ENCODE measurements at regions not wholly inside any gene's neighbourhood (a gene's known extent, or its start where the extent isn't known, plus 50 kb on each side); places are given as distances from the start of the nearest gene placed in this dataset.

GRCh38 chr16:61074324-61074723, 961.9 kb downstream of the CDH8 start:
- Mint-ChIP-seq H3K9me3 (ENCODE audit: unreplicated experiment) (no peaks in the 10 kb centered on the region), H3K27ac (ENCODE audit: unreplicated experiment) (no peak overlapping the region), H3K27me3 (ENCODE audit: unreplicated experiment) (no peaks in the 10 kb centered on the region), H3K4me1 (ENCODE audit: low read depth, unreplicated experiment) (no peaks in the 10 kb centered on the region), H3K4me3 (ENCODE audit: unreplicated experiment) (no peak overlapping the region), H3K36me3 (ENCODE audit: unreplicated experiment) (no peaks in the 10 kb centered on the region)
- no peak for DNase-seq
- TF ChIP-seq CTCF (IDR thresholded peaks at IDR 0.05; ENCODE audit: partially characterized antibody, unreplicated experiment), result no peak

- no peaks in the 10 kb centered on the region for H3K4me1 Mint-ChIP-seq (ENCODE audit: low read depth, unreplicated experiment)
- TF ChIP-seq CTCF (IDR thresholded peaks at IDR 0.05; ENCODE audit: partially characterized antibody, unreplicated experiment), result no peak
- no peak overlapping the region for H3K27ac Mint-ChIP-seq (ENCODE audit: unreplicated experiment)
- H3K36me3 Mint-ChIP-seq (ENCODE audit: unreplicated experiment), result no peaks in the 10 kb centered on the region
- no peaks in the 10 kb centered on the region for H3K27me3 Mint-ChIP-seq (ENCODE audit: unreplicated experiment)
- no peak for DNase-seq
- H3K9me3 Mint-ChIP-seq (ENCODE audit: unreplicated experiment), result no peaks in the 10 kb centered on the region
- no peak overlapping the region for H3K4me3 Mint-ChIP-seq (ENCODE audit: unreplicated experiment)
Measured at GRCh38 chr16:61057635-61058034, 978.6 kb downstream of the CDH8 start.

GRCh38 chr16:61050547-61050946, 985.7 kb downstream of the CDH8 start:
- H3K36me3 Mint-ChIP-seq (ENCODE audit: unreplicated experiment), result no peaks in the 10 kb centered on the region
- H3K4me3 Mint-ChIP-seq (ENCODE audit: unreplicated experiment), result no peak overlapping the region
- no peak overlapping the region for H3K27ac Mint-ChIP-seq (ENCODE audit: unreplicated experiment)
- no peak for DNase-seq
- H3K27me3 Mint-ChIP-seq (ENCODE audit: unreplicated experiment), result no peaks in the 10 kb centered on the region
- no peaks in the 10 kb centered on the region for H3K4me1 Mint-ChIP-seq (ENCODE audit: low read depth, unreplicated experiment)
- H3K9me3 Mint-ChIP-seq (ENCODE audit: unreplicated experiment), result no peaks in the 10 kb centered on the region
- TF ChIP-seq CTCF (IDR thresholded peaks at IDR 0.05; ENCODE audit: partially characterized antibody, unreplicated experiment), result no peak

- Mint-ChIP-seq H3K4me1 (ENCODE audit: low read depth, unreplicated experiment) (no peaks in the 10 kb centered on the region), H3K27ac (ENCODE audit: unreplicated experiment) (no peak overlapping the region), H3K36me3 (ENCODE audit: unreplicated experiment) (no peaks in the 10 kb centered on the region), H3K27me3 (ENCODE audit: unreplicated experiment) (no peaks in the 10 kb centered on the region), H3K4me3 (ENCODE audit: unreplicated experiment) (no peak overlapping the region), H3K9me3 (ENCODE audit: unreplicated experiment) (no peaks in the 10 kb centered on the region)
- TF ChIP-seq CTCF (IDR thresholded peaks at IDR 0.05; ENCODE audit: partially characterized antibody, unreplicated experiment), result no peak
- no peak for DNase-seq
Measured at GRCh38 chr16:61045931-61046330, 990.3 kb downstream of the CDH8 start.

- Mint-ChIP-seq H3K9me3 (ENCODE audit: unreplicated experiment) (no peaks in the 10 kb centered on the region), H3K36me3 (ENCODE audit: unreplicated experiment) (no peaks in the 10 kb centered on the region), H3K27ac (ENCODE audit: unreplicated experiment) (no peak overlapping the region), H3K4me3 (ENCODE audit: unreplicated experiment) (no peak overlapping the region), H3K27me3 (ENCODE audit: unreplicated experiment) (no peaks in the 10 kb centered on the region), H3K4me1 (ENCODE audit: low read depth, unreplicated experiment) (no peaks in the 10 kb centered on the region)
- no peak for TF ChIP-seq CTCF (IDR thresholded peaks at IDR 0.05; ENCODE audit: partially characterized antibody, unreplicated experiment)
- no peak for DNase-seq
Measured at GRCh38 chr16:61042737-61043136, 993.5 kb downstream of the CDH8 start.

Data from glutamatergic neuron (in vitro differentiated cells).